ENCODE measurements at regions not wholly inside any gene's neighbourhood (a gene's known extent, or its start where the extent isn't known, plus 50 kb on each side); places are given as distances from the start of the nearest gene placed in this dataset.

DNA sequence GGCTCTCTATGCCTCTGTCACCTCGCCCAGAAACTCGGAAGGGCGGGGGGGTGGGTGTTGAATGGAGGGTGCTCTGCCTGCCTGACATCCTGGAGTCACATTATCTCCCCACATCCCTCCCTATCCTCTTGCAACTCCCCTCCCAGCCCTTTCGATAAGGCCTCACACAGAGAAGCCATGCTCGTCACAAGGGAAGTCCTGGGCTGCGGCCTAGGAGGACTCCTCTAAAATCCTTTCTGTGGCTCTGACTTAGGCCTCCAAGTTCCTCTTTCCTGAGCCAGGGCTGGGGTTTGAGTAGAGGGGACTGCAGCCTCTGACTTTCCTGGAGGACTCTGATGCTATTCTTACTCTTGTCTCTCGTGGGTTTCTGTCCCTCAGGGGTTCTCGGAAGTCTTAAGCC lies 75.0 kb upstream of the PKDCC start:
- FAIRE-seq (no peak), DNase-seq (ENCODE audit: insufficient read length, low spot score) (no peak)
- TF ChIP-seq, protein P1, sequence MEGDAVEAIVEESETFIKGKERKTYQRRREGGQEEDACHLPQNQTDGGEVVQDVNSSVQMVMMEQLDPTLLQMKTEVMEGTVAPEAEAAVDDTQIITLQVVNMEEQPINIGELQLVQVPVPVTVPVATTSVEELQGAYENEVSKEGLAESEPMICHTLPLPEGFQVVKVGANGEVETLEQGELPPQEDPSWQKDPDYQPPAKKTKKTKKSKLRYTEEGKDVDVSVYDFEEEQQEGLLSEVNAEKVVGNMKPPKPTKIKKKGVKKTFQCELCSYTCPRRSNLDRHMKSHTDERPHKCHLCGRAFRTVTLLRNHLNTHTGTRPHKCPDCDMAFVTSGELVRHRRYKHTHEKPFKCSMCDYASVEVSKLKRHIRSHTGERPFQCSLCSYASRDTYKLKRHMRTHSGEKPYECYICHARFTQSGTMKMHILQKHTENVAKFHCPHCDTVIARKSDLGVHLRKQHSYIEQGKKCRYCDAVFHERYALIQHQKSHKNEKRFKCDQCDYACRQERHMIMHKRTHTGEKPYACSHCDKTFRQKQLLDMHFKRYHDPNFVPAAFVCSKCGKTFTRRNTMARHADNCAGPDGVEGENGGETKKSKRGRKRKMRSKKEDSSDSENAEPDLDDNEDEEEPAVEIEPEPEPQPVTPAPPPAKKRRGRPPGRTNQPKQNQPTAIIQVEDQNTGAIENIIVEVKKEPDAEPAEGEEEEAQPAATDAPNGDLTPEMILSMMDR (IDR thresholded peaks at IDR 0.05; ENCODE audit: insufficient read depth, missing control alignments), result no peak

DNA sequence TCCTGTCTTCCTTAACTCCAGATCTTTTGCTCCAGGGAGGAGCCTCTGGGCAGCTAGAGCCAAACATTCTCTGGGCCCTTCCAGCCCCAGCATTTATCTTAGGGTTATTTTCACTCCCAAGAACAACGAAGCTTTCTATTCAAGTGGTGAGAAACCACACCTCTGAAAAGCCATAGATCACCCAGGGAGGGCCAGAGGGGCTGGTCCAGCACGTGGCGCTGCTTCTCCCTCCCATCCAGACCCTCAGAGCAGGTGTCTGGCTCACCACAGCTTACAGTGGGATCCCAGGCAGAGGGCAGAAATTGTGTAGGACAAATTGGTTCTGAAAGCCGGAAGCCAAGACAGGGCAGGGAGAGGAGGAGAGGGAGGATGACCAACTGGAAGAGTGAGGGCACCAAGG lies 74.0 kb upstream of the PKDCC start:
- no peak for FAIRE-seq
- no peak for DNase-seq (ENCODE audit: insufficient read length, low spot score)
- TF ChIP-seq, protein P1 (IDR thresholded peaks at IDR 0.05; ENCODE audit: insufficient read depth, missing control alignments), result no peak

DNA sequence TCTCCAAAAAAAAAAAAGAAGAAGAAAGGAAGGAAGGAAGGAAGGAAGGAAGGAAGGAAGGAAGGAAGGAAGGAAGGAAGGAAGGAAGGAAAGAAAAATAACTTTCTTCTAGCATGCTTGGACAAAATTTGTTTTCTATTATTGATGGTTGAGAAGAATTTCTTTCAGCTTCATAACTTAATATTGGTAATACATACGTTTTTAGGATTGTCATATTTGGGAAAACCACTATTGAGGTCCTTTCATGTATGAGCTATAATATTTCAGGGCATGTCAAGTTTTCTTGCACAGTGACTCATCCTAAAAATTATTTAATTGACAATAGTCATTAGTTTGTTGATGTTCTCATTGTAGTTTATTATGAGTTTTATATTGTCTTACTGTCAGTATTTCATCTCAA lies 66.4 kb upstream of the PKDCC start:
- DNase-seq (ENCODE audit: insufficient read length, low spot score) (no peak), FAIRE-seq (no peak)
- TF ChIP-seq, protein P1 (IDR thresholded peaks at IDR 0.05; ENCODE audit: insufficient read depth, missing control alignments), result no peak

DNA sequence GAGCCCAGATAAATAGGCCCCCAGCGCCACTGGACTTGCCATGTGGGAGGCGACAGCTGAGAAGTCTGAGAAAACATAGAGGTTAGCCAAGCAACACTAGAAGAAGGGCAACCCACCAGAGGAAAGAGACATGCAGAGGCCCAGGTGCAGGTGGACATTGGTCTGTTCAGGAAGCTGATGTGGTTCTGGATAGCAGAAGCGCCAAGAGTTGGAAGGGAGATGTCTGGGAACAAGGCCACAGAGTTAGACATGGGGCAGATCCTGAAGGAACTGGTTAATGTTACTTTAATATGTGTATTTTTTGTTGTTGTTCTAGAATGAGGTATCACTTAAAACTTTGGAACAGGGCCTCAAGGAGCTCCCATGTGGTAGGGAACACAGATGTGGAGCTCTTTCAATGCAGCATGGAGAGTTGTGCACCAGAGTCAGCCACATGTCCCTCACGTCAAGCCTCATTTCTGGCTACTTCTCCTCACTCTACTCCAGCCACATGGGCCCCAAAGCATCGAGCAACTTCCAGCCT lies 62.2 kb upstream of the PKDCC start:
- FAIRE-seq, result no peak
- TF ChIP-seq, protein P1 (IDR thresholded peaks at IDR 0.05; ENCODE audit: insufficient read depth, missing control alignments), result no peak
- DNase-seq (ENCODE audit: insufficient read length, low spot score), result no peak

DNA sequence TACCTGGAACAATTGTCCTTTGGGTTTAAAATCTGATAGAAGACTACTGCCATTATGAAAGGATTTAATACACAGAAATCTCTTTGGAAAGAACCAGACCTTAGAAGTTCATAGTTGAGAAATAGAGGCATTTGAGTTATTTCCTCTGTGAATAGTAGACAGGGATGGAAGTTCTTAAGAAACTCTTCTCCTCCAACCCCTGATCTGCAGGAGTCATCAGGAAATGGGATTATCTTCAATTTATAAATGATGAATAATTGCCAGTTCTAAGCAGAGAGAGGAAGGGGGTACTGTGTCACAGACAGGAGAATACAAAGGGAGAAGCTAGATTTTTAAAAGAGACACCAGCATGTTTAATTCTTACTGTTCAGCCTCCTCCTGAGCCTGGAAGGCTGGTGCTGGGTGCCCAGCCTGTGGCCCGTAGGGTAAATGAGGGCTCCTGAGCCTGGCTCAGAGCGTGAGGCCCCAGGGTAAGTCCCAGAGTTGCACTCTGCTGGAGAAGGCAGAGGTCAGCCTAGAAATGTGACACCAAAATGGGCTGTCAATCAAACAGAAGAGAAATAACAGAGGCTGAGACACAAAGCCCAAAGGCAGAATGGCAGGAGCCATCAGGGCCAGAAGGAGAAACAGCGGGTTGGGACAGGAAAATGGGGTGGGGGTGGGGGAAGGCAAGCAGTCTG lies 58.2 kb upstream of the PKDCC start:
- no peak for DNase-seq (ENCODE audit: insufficient read length, low spot score)
- FAIRE-seq, result no peak

DNA sequence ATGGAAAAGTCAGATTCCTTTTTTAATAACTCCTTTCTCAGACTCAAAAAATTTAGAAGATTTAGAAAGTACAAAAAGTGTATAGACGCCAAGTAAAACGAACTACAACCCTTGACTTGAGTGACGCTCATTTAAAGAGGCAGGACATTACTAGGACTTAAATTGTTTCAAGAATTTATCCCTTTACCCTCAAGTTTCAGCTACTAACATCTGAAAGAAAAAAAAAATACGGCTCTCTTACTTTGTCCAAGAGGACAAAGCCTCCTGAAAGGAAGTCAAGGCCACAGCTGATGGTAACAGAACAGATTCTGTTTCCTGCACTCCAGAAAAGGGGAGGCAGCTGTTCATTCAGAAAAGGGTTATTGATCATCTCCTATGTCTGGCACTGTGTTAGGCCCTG lies 57.6 kb upstream of the PKDCC start:
- no peak for FAIRE-seq
- TF ChIP-seq, protein P1 (IDR thresholded peaks at IDR 0.05; ENCODE audit: insufficient read depth, missing control alignments), result no peak
- DNase-seq (ENCODE audit: insufficient read length, low spot score), result no peak

More for the DNA sequence above, 58.2 kb upstream of the PKDCC start:
- TF ChIP-seq, protein P1 (IDR thresholded peaks at IDR 0.05; ENCODE audit: insufficient read depth, missing control alignments), result no peak

DNA sequence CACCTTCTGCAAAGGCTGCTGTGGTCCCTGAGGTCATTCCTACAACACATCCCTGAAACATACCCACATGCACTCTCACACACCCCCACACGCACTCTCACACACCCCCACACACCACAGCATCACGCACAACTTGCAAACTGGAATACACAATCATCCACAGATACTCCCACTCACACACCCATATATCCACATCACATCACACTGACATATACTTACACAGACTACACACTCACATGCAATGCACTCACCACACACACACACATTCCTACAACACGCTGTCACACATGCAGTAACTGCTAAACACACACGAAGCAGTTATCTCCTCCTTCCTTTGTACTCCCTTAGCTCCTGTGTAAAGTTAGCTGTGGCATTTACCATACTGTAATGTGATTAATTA lies 57.1 kb upstream of the PKDCC start:
- FAIRE-seq, result no peak
- TF ChIP-seq, protein P1 (IDR thresholded peaks at IDR 0.05; ENCODE audit: insufficient read depth, missing control alignments), result no peak
- DNase-seq (ENCODE audit: insufficient read length, low spot score), result no peak

Data from D721Med (cell line).